ENCODE measurements at regions not wholly inside any gene's neighbourhood (a gene's known extent, or its start where the extent isn't known, plus 50 kb on each side); places are given as distances from the start of the nearest gene placed in this dataset.

GRCh38 chrX:110569506-110569905, 210.9 kb downstream of the RTL9 start:
- no peak for TF ChIP-seq FOXJ3 (CRISPR knock-in tag; IDR thresholded peaks at IDR 0.05)
- TF ChIP-seq ZBTB33 (CRISPR knock-in tag; IDR thresholded peaks at IDR 0.05), result no peak
- no peak for TF ChIP-seq POLR2A (conservative IDR thresholded peaks at IDR 0.05)
- no peak for TF ChIP-seq ATF7 (IDR thresholded peaks at IDR 0.05)
- no peak for TF ChIP-seq CHD1 (IDR thresholded peaks at IDR 0.05; ENCODE audit: low read length)
